Transverse colon (tissue), 4 donors: ENCODE measurements at regions not wholly inside any gene's neighbourhood (a gene's known extent, or its start where the extent isn't known, plus 50 kb on each side); places are given as distances from the start of the nearest gene placed in this dataset.
"Not testable (repeated sequence)": the region's sequence is repeated elsewhere in the genome, so short reads cannot be mapped to it uniquely, and the experiment has no call there.

Experiments
- DNase-seq: peaks from one replicate; pipeline ENCODE4 v3.0.0-alpha.2; 2019
- H3K27ac ChIP-seq, 4 donors: fragments of 200-600 bp; sonication (generic); 2 replicates each; pipeline ENCODE4 v1.5.1; 2016 to 2018; ENCODE audit warnings: inconsistent platforms in 4 of 4
- H3K27me3 ChIP-seq: fragments of 200-600 bp; sonication (generic); 2 replicates; pipeline ENCODE4 v1.5.1; 2017; ENCODE audit warnings: inconsistent platforms
- H3K36me3 ChIP-seq, 4 donors: fragments of 200-600 bp; sonication (generic); 2 replicates each; pipeline ENCODE4 v1.5.1; 2017 to 2019; ENCODE audit warnings: inconsistent platforms in 4 of 4
- H3K4me1 ChIP-seq, 4 donors: fragments of 200-600 bp; sonication (generic); 2 replicates each; pipeline ENCODE4 v1.5.1; 2017 to 2020; ENCODE audit warnings: inconsistent platforms in 4 of 4
- H3K4me3 ChIP-seq, 4 donors: fragments of 200-600 bp; sonication (generic); 1 replicate in 1 of 4; 2 replicates in 3 of 4; pipeline versions ENCODE4 v1.5.1 to v1.6.1; 2017 to 2019; ENCODE audit warnings: inconsistent platforms in 4 of 4
- H3K9me3 ChIP-seq, 2 donors: fragments of 200-600 bp; sonication (generic); 2 replicates each; pipeline ENCODE4 v1.5.1; 2017 to 2019; ENCODE audit warnings: inconsistent platforms in 2 of 2
- CTCF ChIP-seq, 5 experiments: fragments of 200-600 bp in 3 of 5; fragments of 450-650 bp in 2 of 5; sonication (generic) in 3 of 5; IDR thresholded peaks; 1 replicate in 2 of 5; 2 replicates in 3 of 5; pipeline ENCODE4 v1.5.1; 2016 to 2017; ENCODE audit warnings: antibody characterized with exemption in 5 of 5, inconsistent platforms in 3 of 5, mild to moderate bottlenecking in 2 of 5, moderate library complexity in 1 of 5
- EP300 ChIP-seq: sonication (generic); formaldehyde crosslinking; IDR thresholded peaks from one replicate; pipeline ENCODE4 v1.6.1; 2017; ENCODE audit warnings: antibody characterized with exemption, low read depth
- POLR2A ChIP-seq: fragments of 450-650 bp; IDR thresholded peaks from one replicate; pipeline ENCODE4 v1.6.1; 2016; ENCODE audit warnings: antibody characterized with exemption, mild to moderate bottlenecking, moderate library complexity
- POLR2AphosphoS5 ChIP-seq, 3 donors: sonication (generic); formaldehyde crosslinking; IDR thresholded peaks; one replicate each; pipeline ENCODE4 v1.6.1; 2016; ENCODE audit warnings: antibody characterized with exemption in 3 of 3
- whole genome bisulfite sequencing, 2 donors: methylation state at CpG; one replicate each; pipeline ENCODE4 v1.1.5; 2018; ENCODE audit warnings: low coverage in 1 of 2; 5-methylcytosine and 5-hydroxymethylcytosine counted together
- in situ Hi-C, 4 donors: fragments of 200-750 bp; cut with MboI; loops; one replicate each; pipeline versions ENCODE4 v1.15.0 to v1.15.1; 2017; ENCODE audit warnings: low sequenced_read_pairs in 3 of 4, low pct_ligation_motif_present in 1 of 4, low pct_unique_long_range_greater_than_20kb in 1 of 4
- intact Hi-C: fragments of 100-400 bp; cut with DNase I; formaldehyde crosslinking; loops from one replicate; pipeline ENCODE4 v1.15.1; 2023; ENCODE audit warnings: low total_unique reads

GRCh38 chrY:3045048-3045447 is 109.9 kb downstream of the ZFY start:
- no CpG with 5 or more reads among the region's 2 CpGs for WGBS, 2 donors
- Histone ChIP-seq H3K27ac (no peak overlapping the region), H3K27me3 (no peaks in the 10 kb centered on the region), H3K4me3 (no peak overlapping the region), H3K9me3 (no peaks in the 10 kb centered on the region), H3K4me1 (no peaks in the 10 kb centered on the region), H3K36me3 (no peaks in the 10 kb centered on the region)
- in situ Hi-C loops (no loop called here), intact Hi-C loops (no loop called here)
- no peak for TF ChIP-seq CTCF (IDR thresholded peaks at IDR 0.05)
- TF ChIP-seq POLR2A, result no peak
- no peak for TF ChIP-seq POLR2AphosphoS5 (IDR thresholded peaks at IDR 0.05)
- no peak for TF ChIP-seq EP300
- no peak for DNase-seq

GRCh38 chrY:3055496-3055895 is 120.3 kb downstream of the ZFY start:
- H3K9me3 ChIP-seq, intact Hi-C loops, H3K27ac ChIP-seq, H3K36me3 ChIP-seq, DNase-seq, H3K4me1 ChIP-seq, H3K27me3 ChIP-seq, in situ Hi-C loops, H3K4me3 ChIP-seq: not testable (repeated sequence)
- WGBS, 2 donors, result no CpG with 5 or more reads among the region's 1 CpG

DNA sequence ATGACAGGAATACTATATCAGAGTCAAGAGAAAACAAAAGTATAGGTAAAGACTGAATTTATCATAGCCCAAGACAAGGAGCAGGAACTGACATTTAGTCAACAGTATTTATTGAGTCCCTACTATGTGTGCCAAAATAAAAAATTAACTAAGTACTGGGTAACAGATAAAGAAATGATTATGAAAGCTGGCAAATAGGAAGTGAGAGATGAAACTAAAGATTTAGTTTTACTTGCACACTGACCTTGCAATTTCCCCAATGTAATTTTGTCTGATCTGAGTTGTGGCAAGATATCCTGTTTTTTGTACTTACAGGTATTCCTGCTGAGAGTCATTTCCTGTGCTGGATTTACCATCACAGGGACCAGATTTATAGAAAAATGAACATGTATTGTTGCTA is 123.2 kb downstream of the ZFY start:
- H3K27me3 ChIP-seq, H3K4me1 ChIP-seq, H3K36me3 ChIP-seq, H3K27ac ChIP-seq, H3K9me3 ChIP-seq, intact Hi-C loops, in situ Hi-C loops, DNase-seq, H3K4me3 ChIP-seq: not testable (repeated sequence)

DNA sequence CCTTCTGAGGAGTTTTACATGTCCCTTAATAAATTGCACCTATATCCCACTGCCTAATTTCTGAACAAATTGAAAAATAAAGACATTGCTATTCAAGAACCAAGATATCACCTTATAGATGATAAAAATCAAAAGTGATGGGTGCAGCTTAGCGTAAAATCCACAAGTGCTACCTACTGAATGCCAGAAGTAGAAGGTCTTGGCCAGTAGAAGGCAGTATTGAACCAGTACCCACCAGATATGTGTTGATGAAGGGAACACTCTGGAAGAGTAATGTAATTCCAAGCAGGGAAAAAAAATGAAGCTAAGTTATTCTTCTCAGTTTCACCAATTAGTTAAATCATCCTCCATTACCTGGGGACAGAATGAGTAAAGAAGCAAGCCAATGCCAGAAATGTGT is 125.5 kb downstream of the ZFY start:
- H3K9me3 ChIP-seq, H3K4me1 ChIP-seq, H3K36me3 ChIP-seq, H3K27ac ChIP-seq, H3K4me3 ChIP-seq, in situ Hi-C loops, intact Hi-C loops, DNase-seq, H3K27me3 ChIP-seq: not testable (repeated sequence)
- WGBS, 2 donors, result 71% methylated on average over 1 of the region's 1 CpG; no CpG with 5 or more reads in 1 of the 2 donors
- TF ChIP-seq CTCF (IDR thresholded peaks at IDR 0.05), result peak in 1 of 5 experiments; percentile 9

DNA sequence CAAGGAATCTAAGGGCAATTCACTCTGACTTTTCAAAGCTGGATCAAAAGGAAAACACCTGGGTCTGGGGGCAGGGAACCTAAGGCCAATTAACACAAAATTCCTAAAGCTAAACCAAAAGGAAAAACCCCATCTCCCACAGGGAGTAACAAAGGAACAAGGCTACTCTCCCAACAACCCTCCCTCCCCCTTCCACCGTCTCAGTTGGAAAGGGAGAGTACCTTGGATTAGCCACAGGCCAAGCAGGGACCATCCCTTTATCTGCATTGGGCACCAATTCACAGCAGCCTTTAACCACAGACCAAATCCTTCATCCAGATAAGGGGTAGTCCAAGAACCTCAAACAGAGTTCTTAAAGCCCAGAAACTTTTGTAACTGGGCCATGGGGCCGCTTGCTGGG is 153.0 kb downstream of the ZFY start:
- H3K9me3 ChIP-seq, in situ Hi-C loops, H3K4me1 ChIP-seq, H3K27ac ChIP-seq, H3K36me3 ChIP-seq, H3K4me3 ChIP-seq, H3K27me3 ChIP-seq, DNase-seq, intact Hi-C loops: not testable (repeated sequence)
- WGBS, 2 donors, result no CpG with 5 or more reads among the region's 2 CpGs

- in situ Hi-C loops, result not testable (repeated sequence)
- WGBS, 2 donors, result no CpG with 5 or more reads among the region's 4 CpGs
Measured at GRCh38 chrY:3108674-3109073, 173.5 kb downstream of the ZFY start.

GRCh38 chrY:3120234-3120633 is 185.1 kb downstream of the ZFY start:
- DNase-seq, intact Hi-C loops: not testable (repeated sequence)
- no CpG with 5 or more reads among the region's 1 CpG for WGBS, 2 donors

More at GRCh38 chrY:3108674-3109073, 173.5 kb downstream of the ZFY start:
- H3K36me3 ChIP-seq, H3K9me3 ChIP-seq, DNase-seq, H3K4me1 ChIP-seq, H3K4me3 ChIP-seq, H3K27me3 ChIP-seq, H3K27ac ChIP-seq, intact Hi-C loops: not testable (repeated sequence)

DNA sequence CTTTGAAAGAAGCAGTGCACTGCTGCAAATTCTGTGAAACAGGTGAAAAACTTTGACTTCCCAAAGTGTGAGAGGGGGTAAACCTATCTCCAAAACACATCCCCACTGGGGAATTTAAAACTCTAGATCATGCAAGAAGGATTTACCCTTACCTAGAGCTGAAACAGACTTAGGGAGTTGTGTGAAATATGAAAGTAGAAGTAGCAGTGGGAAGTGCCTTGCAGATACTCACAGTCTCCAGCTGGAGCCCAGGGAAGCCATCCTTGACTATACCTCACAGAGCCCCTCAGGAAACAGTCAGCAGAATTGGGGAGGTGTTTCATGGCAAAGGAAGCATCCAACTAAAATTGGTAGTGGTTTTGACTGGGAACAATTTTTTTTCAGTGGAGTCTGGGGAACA is 185.5 kb downstream of the ZFY start:
- H3K27ac ChIP-seq, H3K27me3 ChIP-seq, H3K36me3 ChIP-seq, intact Hi-C loops, in situ Hi-C loops, H3K4me1 ChIP-seq, H3K4me3 ChIP-seq, DNase-seq, H3K9me3 ChIP-seq: not testable (repeated sequence)

More at GRCh38 chrY:3120234-3120633, 185.1 kb downstream of the ZFY start:
- H3K4me3 ChIP-seq, H3K4me1 ChIP-seq, H3K9me3 ChIP-seq, H3K27ac ChIP-seq, H3K27me3 ChIP-seq, H3K36me3 ChIP-seq, in situ Hi-C loops: not testable (repeated sequence)

- DNase-seq, H3K4me3 ChIP-seq, in situ Hi-C loops, H3K27me3 ChIP-seq, intact Hi-C loops, H3K4me1 ChIP-seq, H3K36me3 ChIP-seq, H3K27ac ChIP-seq, H3K9me3 ChIP-seq: not testable (repeated sequence)
- no CpG with 5 or more reads among the region's 3 CpGs for WGBS, 2 donors
Measured at GRCh38 chrY:3123482-3123881, 188.3 kb downstream of the ZFY start.
